HEK293 (cell line): ENCODE measurements at regions not wholly inside any gene's neighbourhood (a gene's known extent, or its start where the extent isn't known, plus 50 kb on each side); places are given as distances from the start of the nearest gene placed in this dataset.

ENCODE experiments used
- CTCF ChIA-PET: fragments of 350-600 bp; formaldehyde crosslinking; extraction: SDS; loops from one replicate; lab custom pipeline; 2021; ENCODE audit warnings: antibody characterized with exemption; lab: Yijun Ruan, JAX
- POLR2A ChIA-PET: fragments of 300-600 bp; formaldehyde crosslinking; extraction: SDS; loops from one replicate; lab custom pipeline; 2020; ENCODE audit warnings: antibody characterized with exemption, inconsistent platforms; lab: Yijun Ruan, JAX
- H3K27ac ChIP-seq: fragments of 200-500 bp; sonication (Bioruptor generic); 2 replicates; pipeline ENCODE4 v1.5.1; 2014; ENCODE audit warnings: low read depth, low read length, control low read depth, inconsistent platforms; ENCODE audit errors: extremely low read depth
- H3K36me3 ChIP-seq, 2 experiments: fragments of 200-500 bp in 1 of 2; sonication (Bioruptor generic) in 1 of 2; 1 replicate in 1 of 2; 2 replicates in 1 of 2; pipeline ENCODE4 v1.5.1; 2014 to 2017; ENCODE audit warnings: inconsistent platforms in 2 of 2, low read length in 2 of 2; ENCODE audit not compliant: control insufficient read depth in 2 of 2, insufficient read depth in 1 of 2
- H3K4me1 ChIP-seq: fragments of 200-500 bp; sonication (Bioruptor generic); 2 replicates; pipeline ENCODE4 v1.5.1; 2014; ENCODE audit warnings: mild to moderate bottlenecking, low read length, inconsistent platforms; ENCODE audit not compliant: control insufficient read depth, insufficient read depth
- H3K4me3 ChIP-seq: 2 replicates; pipeline ENCODE4 v1.5.1; 2011; ENCODE audit warnings: low read depth, mild to moderate bottlenecking, control low read depth, low read length, moderate library complexity
- H3K9me3 ChIP-seq: fragments of 200-500 bp; sonication (Bioruptor generic); 2 replicates; pipeline ENCODE4 v1.5.1; 2014; ENCODE audit warnings: low read depth, low read length, inconsistent platforms; ENCODE audit not compliant: control insufficient read depth, insufficient read depth
- AEBP2 ChIP-seq: fragments of 450-650 bp; formaldehyde crosslinking; IDR thresholded peaks from 2 replicates; pipeline ENCODE4 v1.5.1; 2016; ENCODE audit warnings: missing biosample characterization, missing genetic modification characterization, borderline replicate concordance
- GLI2 ChIP-seq: fragments of 450-650 bp; formaldehyde crosslinking; IDR thresholded peaks from 2 replicates; pipeline ENCODE4; 2017; ENCODE audit warnings: missing biosample characterization, missing genetic modification characterization, low read depth, borderline replicate concordance
- GLIS1 ChIP-seq: fragments of 450-650 bp; formaldehyde crosslinking; IDR thresholded peaks from 2 replicates; pipeline ENCODE4 v1.5.1; 2016; ENCODE audit warnings: missing biosample characterization, missing genetic modification characterization
- KLF1 ChIP-seq: fragments of 450-650 bp; formaldehyde crosslinking; IDR thresholded peaks from 2 replicates; pipeline ENCODE4 v1.5.1; 2016; ENCODE audit warnings: missing biosample characterization, missing genetic modification characterization
- KLF9 ChIP-seq: fragments of 450-650 bp; formaldehyde crosslinking; IDR thresholded peaks from 2 replicates; pipeline ENCODE4 v1.5.1; 2016; ENCODE audit warnings: missing biosample characterization, missing genetic modification characterization, low read depth
- MYNN ChIP-seq: fragments of 450-650 bp; formaldehyde crosslinking; IDR thresholded peaks from 2 replicates; pipeline ENCODE4 v1.5.1; 2016; ENCODE audit warnings: missing biosample characterization, missing genetic modification characterization, borderline replicate concordance
- MZF1 ChIP-seq: fragments of 450-650 bp; formaldehyde crosslinking; IDR thresholded peaks from 2 replicates; pipeline ENCODE4 v1.5.1; 2017; ENCODE audit warnings: missing biosample characterization, missing genetic modification characterization, borderline replicate concordance
- RBAK ChIP-seq: fragments of 450-650 bp; formaldehyde crosslinking; IDR thresholded peaks from 2 replicates; pipeline ENCODE4 v1.5.1; 2016; ENCODE audit warnings: missing biosample characterization, missing genetic modification characterization
- ZNF114 ChIP-seq: fragments of 450-650 bp; formaldehyde crosslinking; IDR thresholded peaks from 2 replicates; pipeline ENCODE4 v1.5.0; 2017; ENCODE audit warnings: missing biosample characterization, missing genetic modification characterization
- ZNF132 ChIP-seq: fragments of 450-650 bp; formaldehyde crosslinking; IDR thresholded peaks from 2 replicates; pipeline ENCODE4 v1.5.1; 2017; ENCODE audit warnings: missing biosample characterization, missing genetic modification characterization, borderline replicate concordance
- ZNF133 ChIP-seq: fragments of 450-650 bp; formaldehyde crosslinking; IDR thresholded peaks from 2 replicates; pipeline ENCODE4 v1.5.1; 2016; ENCODE audit warnings: missing biosample characterization, missing genetic modification characterization
- ZNF140 ChIP-seq: fragments of 450-650 bp; formaldehyde crosslinking; IDR thresholded peaks from 2 replicates; pipeline ENCODE4 v1.5.1; 2016; ENCODE audit warnings: missing biosample characterization, missing genetic modification characterization
- ZNF169 ChIP-seq: fragments of 450-650 bp; formaldehyde crosslinking; IDR thresholded peaks from 2 replicates; pipeline ENCODE4 v1.5.1; 2016; ENCODE audit warnings: missing biosample characterization, missing genetic modification characterization
- ZNF184 ChIP-seq: fragments of 450-650 bp; IDR thresholded peaks from 2 replicates; pipeline ENCODE4 v1.5.1; 2018; ENCODE audit warnings: missing biosample characterization, mild to moderate bottlenecking, missing genetic modification characterization
- ZNF311 ChIP-seq: fragments of 450-650 bp; formaldehyde crosslinking; IDR thresholded peaks from 2 replicates; pipeline ENCODE4 v1.5.1; 2017; ENCODE audit warnings: missing biosample characterization, missing genetic modification characterization, borderline replicate concordance
- ZNF341 ChIP-seq: fragments of 450-650 bp; formaldehyde crosslinking; IDR thresholded peaks from 2 replicates; pipeline ENCODE4; 2016; ENCODE audit warnings: low read depth, missing biosample characterization, missing genetic modification characterization
- ZNF366 ChIP-seq: fragments of 450-650 bp; formaldehyde crosslinking; conservative IDR thresholded peaks from 2 replicates; pipeline ENCODE4 v1.5.1; 2016; ENCODE audit warnings: missing biosample characterization, missing genetic modification characterization
- ZNF473 ChIP-seq: fragments of 450-650 bp; formaldehyde crosslinking; IDR thresholded peaks from 2 replicates; pipeline ENCODE4 v1.5.1; 2017; ENCODE audit warnings: missing biosample characterization, missing genetic modification characterization
- ZNF48 ChIP-seq: fragments of 450-650 bp; formaldehyde crosslinking; IDR thresholded peaks from 2 replicates; pipeline ENCODE4 v1.5.1; 2016; ENCODE audit warnings: missing biosample characterization, missing genetic modification characterization
- ZNF521 ChIP-seq: fragments of 450-650 bp; formaldehyde crosslinking; IDR thresholded peaks from 2 replicates; pipeline ENCODE4 v1.5.1; 2017; ENCODE audit warnings: missing biosample characterization, mild to moderate bottlenecking, missing genetic modification characterization
- ZNF660 ChIP-seq: fragments of 450-650 bp; IDR thresholded peaks from 2 replicates; pipeline ENCODE4 v1.5.1; 2018; ENCODE audit warnings: missing biosample characterization, mild to moderate bottlenecking, missing genetic modification characterization
- ZSCAN4 ChIP-seq: fragments of 450-650 bp; formaldehyde crosslinking; IDR thresholded peaks from 2 replicates; pipeline ENCODE4 v1.5.1; 2017; ENCODE audit warnings: missing biosample characterization, missing genetic modification characterization
- ZXDB ChIP-seq: fragments of 450-650 bp; formaldehyde crosslinking; IDR thresholded peaks from 2 replicates; pipeline ENCODE4 v1.5.1; 2016; ENCODE audit warnings: missing biosample characterization, missing genetic modification characterization

GRCh38 chr12:115078990-115079389 lies 395.0 kb upstream of the TBX3 start:
- Histone ChIP-seq H3K9me3 (no peaks in the 10 kb centered on the region), H3K4me1 (no peaks in the 10 kb centered on the region), H3K4me3 (no peak overlapping the region), H3K36me3 (no peaks in the 10 kb centered on the region), H3K27ac (no peak overlapping the region)
- ChIA-PET POLR2A (no interaction called here), CTCF (interaction anchor here (1.0 kb wide), 1 partner anchor 10 kb away, joined by 3 read pairs; no protein-coding TSS in a partner anchor)
- TF ChIP-seq ZNF169 (no peak), ZNF184 (tag by site-specific recombination) (no peak), ZNF366 (no peak)

- H3K4me1 ChIP-seq, result no peaks in the 10 kb centered on the region
- no peak for TF ChIP-seq AEBP2 (tag by site-specific recombination)
- TF ChIP-seq ZNF341 (tag by site-specific recombination), result no peak
- no peak for TF ChIP-seq KLF1 (tag by site-specific recombination)
- TF ChIP-seq ZNF521 (tag by site-specific recombination), result no peak
- no peak for TF ChIP-seq GLIS1 (tag by site-specific recombination)
- TF ChIP-seq, all 188 proteins: peak for 0
- ChIA-PET CTCF (no interaction called here), POLR2A (no interaction called here)
- Histone ChIP-seq H3K4me3 (no peak overlapping the region), H3K9me3 (no peaks in the 10 kb centered on the region), H3K27ac (no peak overlapping the region), H3K36me3 (no peaks in the 10 kb centered on the region)
Measured at GRCh38 chr12:115078334-115078733, 394.4 kb upstream of the TBX3 start.

GRCh38 chr12:115075552-115076170 lies 391.7 kb upstream of the TBX3 start:
- H3K4me1 ChIP-seq, result no peaks in the 10 kb centered on the region
- POLR2A ChIA-PET, result no interaction called here
- H3K36me3 ChIP-seq, result no peaks in the 10 kb centered on the region
- H3K27ac ChIP-seq, result no peak overlapping the region
- CTCF ChIA-PET, result no interaction called here
- TF ChIP-seq KLF9 (tag by site-specific recombination) (no peak), ZNF311 (tag by site-specific recombination) (no peak), ZNF473 (tag by site-specific recombination) (no peak), ZSCAN4 (tag by site-specific recombination) (no peak), ZXDB (tag by site-specific recombination) (no peak), MZF1 (tag by site-specific recombination) (no peak), ZNF140 (no peak), ZNF48 (tag by site-specific recombination) (no peak), ZNF132 (tag by site-specific recombination) (no peak), ZNF184 (tag by site-specific recombination) (no peak), GLI2 (tag by site-specific recombination) (no peak), ZNF114 (tag by site-specific recombination) (no peak), ZNF660 (no peak), MYNN (no peak), RBAK (no peak), ZNF133 (tag by site-specific recombination) (no peak)
- no peaks in the 10 kb centered on the region for H3K9me3 ChIP-seq
- no peak overlapping the region for H3K4me3 ChIP-seq
